K562 (cell line): ENCODE measurements at regions not wholly inside any gene's neighbourhood (a gene's known extent, or its start where the extent isn't known, plus 50 kb on each side); places are given as distances from the start of the nearest gene placed in this dataset.

Experiments used
- ATAC-seq: fragments of 200-7000 bp; cut with Tn5 transposase; 3 replicates; pipeline ENCODE4 v1.9.1; 2020; ENCODE audit warnings: moderate library complexity
- BruUV-seq: library from RNA; stranded (reverse); fragments of 400-500 nt; replicated peaks from 2 replicates; lab custom pipeline; 2021; lab: Mats Ljungman, UMichigan
- CTCF ChIA-PET: fragments of 300-600 bp; formaldehyde crosslinking; extraction: SDS; loops from one replicate; lab custom pipeline; 2021; ENCODE audit warnings: low intra/inter-chr PET ratio; lab: Yijun Ruan, JAX
- POLR2A ChIA-PET: fragments of 300-600, 350-650 bp; sonication (Branson Sonifier 250); formaldehyde crosslinking; extraction: SDS; loops from one replicate; lab custom pipeline; 2021; ENCODE audit warnings: antibody characterized with exemption, inconsistent platforms; lab: Yijun Ruan, JAX
- DNase-seq, 4 experiments: peaks; one replicate each; pipeline versions ENCODE4 v3.0.0 to v3.0.0-alpha.2; 2011 to 2018; ENCODE audit warnings: low spot score in 3 of 4, mixed read lengths in 3 of 4; ENCODE audit errors: extremely low read depth in 1 of 4
- FAIRE-seq: peaks from 2 replicates; lab custom pipeline; 2011; peaks lifted over from hg19 to GRCh38; lab: Jason Lieb, UNC
- H2AFZ ChIP-seq: 2 replicates; pipeline ENCODE4 v1.6.0; 2011; ENCODE audit warnings: low read depth, low read length, control low read depth, inconsistent platforms
- H3K27ac ChIP-seq: fragments of 200-600 bp; 3 replicates; pipeline ENCODE4 v1.8.0; 2011; ENCODE audit warnings: low read depth, mild to moderate bottlenecking, control low read depth, inconsistent platforms, low read length, moderate library complexity, mixed read lengths; ENCODE audit errors: extremely low read depth
- H3K27me3 ChIP-seq, 2 experiments: fragments of 300-600 bp in 1 of 2; 2 replicates in 1 of 2; 3 replicates in 1 of 2; pipeline versions ENCODE4 v1.6.0 to v1.8.0; 2011; ENCODE audit warnings: inconsistent platforms in 2 of 2, low read length in 2 of 2, mild to moderate bottlenecking in 1 of 2, mixed read lengths in 1 of 2, moderate library complexity in 1 of 2; ENCODE audit not compliant: control insufficient read depth in 2 of 2, insufficient read depth in 2 of 2
- H3K36me3 ChIP-seq: fragments of 300-600 bp; 3 replicates; pipeline ENCODE4 v1.8.0; 2011; ENCODE audit warnings: mild to moderate bottlenecking, low read length, inconsistent platforms; ENCODE audit not compliant: control insufficient read depth, insufficient read depth
- H3K4me1 ChIP-seq, 2 experiments: fragments of 200-600 bp in 1 of 2; replicated peaks in 1 of 2; 2 replicates in 1 of 2; 3 replicates in 1 of 2; pipeline versions ENCODE4 v1.5.1 to v1.8.0; 2011; ENCODE audit warnings: inconsistent platforms in 2 of 2, low read length in 2 of 2, mild to moderate bottlenecking in 1 of 2, mixed read lengths in 1 of 2, moderate library complexity in 1 of 2; ENCODE audit not compliant: control insufficient read depth in 2 of 2, insufficient read depth in 2 of 2
- H3K4me2 ChIP-seq: 2 replicates; pipeline ENCODE4 v1.6.1; 2011; ENCODE audit warnings: low read length, control low read depth, inconsistent platforms, mixed read lengths; ENCODE audit not compliant: insufficient read depth
- H3K4me3 ChIP-seq: fragments of 200-600 bp; sonication (generic), shearing (Covaris generic); 2 replicates; pipeline ENCODE4 v1.5.1; 2016; ENCODE audit warnings: control low read depth, inconsistent platforms
- H3K79me2 ChIP-seq: fragments of 200-600 bp; 3 replicates; pipeline ENCODE4 v1.8.0; 2011; ENCODE audit warnings: low read length, inconsistent platforms; ENCODE audit not compliant: control insufficient read depth, insufficient read depth
- H3K9ac ChIP-seq, 2 experiments: 2 replicates each; pipeline versions ENCODE4 v1.6.0 to v1.6.1; 2011; ENCODE audit warnings: low read depth in 2 of 2, low read length in 2 of 2, control low read depth in 1 of 2, inconsistent platforms in 1 of 2, mild to moderate bottlenecking in 1 of 2, mixed read lengths in 1 of 2; ENCODE audit not compliant: insufficient read depth in 1 of 2
- H3K9me1 ChIP-seq: one replicate; pipeline ENCODE4 v1.6.0; 2011; ENCODE audit warnings: inconsistent platforms, mild to moderate bottlenecking, low read length, moderate library complexity; ENCODE audit not compliant: control insufficient read depth, insufficient read depth
- H3K9me3 ChIP-seq: replicated peaks from 2 replicates; pipeline ENCODE4 v1.5.1; 2011; ENCODE audit warnings: low read depth, low read length, inconsistent platforms; ENCODE audit not compliant: control insufficient read depth, insufficient read depth
- H4K20me1 ChIP-seq: replicated peaks from 2 replicates; pipeline ENCODE4 v1.6.1; 2011; ENCODE audit warnings: low read length, inconsistent platforms, mixed read lengths; ENCODE audit not compliant: control insufficient read depth, insufficient read depth
- ATF1 ChIP-seq, 2 experiments: fragments of 450-650 bp in 1 of 2; IDR thresholded peaks; 2 replicates each; pipeline ENCODE4 v1.6.1; 2016; ENCODE audit warnings: missing compliant biosample characterization in 1 of 2, missing genetic modification characterization in 1 of 2
- ATF6 ChIP-seq: sonication (generic); formaldehyde crosslinking; IDR thresholded peaks from 2 replicates; pipeline ENCODE4 v1.4.0; 2020; ENCODE audit warnings: mild to moderate bottlenecking, missing genetic modification reagents
- MEIS2 ChIP-seq: fragments of 450-650 bp; IDR thresholded peaks from 2 replicates; pipeline ENCODE4 v1.6.1; 2014; ENCODE audit warnings: mild to moderate bottlenecking; ENCODE audit not compliant: partially characterized antibody
- MYNN ChIP-seq, 2 experiments: sonication (generic); formaldehyde crosslinking in 1 of 2; IDR thresholded peaks; 2 replicates each; pipeline versions ENCODE4 v1.5.0 to v1.6.1; 2016 to 2020; ENCODE audit warnings: antibody characterized with exemption in 1 of 2, missing genetic modification reagents in 1 of 2
- PBX2 ChIP-seq, 2 experiments: IDR thresholded peaks in 1 of 2; conservative IDR thresholded peaks in 1 of 2; 2 replicates each; pipeline ENCODE4 v1.6.1; 2016; ENCODE audit warnings: low read depth in 2 of 2, mild to moderate bottlenecking in 1 of 2, missing compliant biosample characterization in 1 of 2, missing genetic modification characterization in 1 of 2, moderate library complexity in 1 of 2
- RBM15 ChIP-seq: fragments of 200-400 bp; formaldehyde crosslinking; IDR thresholded peaks from 2 replicates; pipeline ENCODE4 v1.6.1; 2018; ENCODE audit warnings: mild to moderate bottlenecking, low read length, moderate library complexity; ENCODE audit not compliant: insufficient read depth
- REST ChIP-seq, 2 experiments: fragments of 450-650 bp; formaldehyde crosslinking in 1 of 2; IDR thresholded peaks; 2 replicates each; pipeline versions ENCODE4 v1.4.0 to v1.6.1; 2014 to 2020; ENCODE audit warnings: mild to moderate bottlenecking in 2 of 2, borderline replicate concordance in 1 of 2, low read depth in 1 of 2
- ZNF311 ChIP-seq: fragments of 250-450 bp; sonication (Bioruptor Pico); IDR thresholded peaks from 2 replicates; pipeline ENCODE4 v1.4.0; 2020; ENCODE audit warnings: mild to moderate bottlenecking, moderate library complexity
- WGBS: fragments of 100-300 bp; shearing (Covaris generic); methylation state at CpG from one replicate; pipeline ENCODE4 v1.1.6; 2016; ENCODE audit warnings: low coverage, mixed read lengths; ENCODE audit not compliant: insufficient coverage; ENCODE audit errors: missing lambda C conversion rate; 5-methylcytosine and 5-hydroxymethylcytosine counted together
- in situ Hi-C: fragments of 300-500 bp; cut with MboI; formaldehyde crosslinking; loops from 4 replicates; pipeline ENCODE4 v1.15.0; 2018; ENCODE audit warnings: inconsistent platforms, mixed read lengths
- intact Hi-C: fragments of 100-400 bp; cut with micrococcal nuclease; formaldehyde crosslinking; loops from 2 replicates; pipeline ENCODE4 v1.14.2; 2022

GRCh38 chr16:17753434-17753833 is 282.7 kb upstream of the XYLT1 start:
- BruUV-seq: no TSS peak
- CTCF ChIA-PET: no interaction called here
- Histone ChIP-seq H3K9me3 (no peaks in the 10 kb centered on the region), H2AFZ (no peak overlapping the region), H3K4me2 (no peak overlapping the region), H3K4me1 (no peaks in the 10 kb centered on the region), H3K4me3 (no peak overlapping the region)
- in situ Hi-C loops: no loop called here
- TF ChIP-seq PBX2 (CRISPR knock-in tag; IDR thresholded peaks at IDR 0.05; ENCODE audit: low read depth) (no peak), PBX2 (tag; conservative IDR thresholded peaks at IDR 0.05; ENCODE audit: low read depth) (no peak), ZNF311 (CRISPR knock-in tag) (no peak), ATF1 (CRISPR knock-in tag; IDR thresholded peaks at IDR 0.05) (no peak), ATF1 (tag; IDR thresholded peaks at IDR 0.05) (no peak), REST (IDR thresholded peaks at IDR 0.05; ENCODE audit: borderline replicate concordance) (no peak), REST (CRISPR knock-in tag; IDR thresholded peaks at IDR 0.05; ENCODE audit: low read depth) (no peak), RBM15 (no peak), ATF6 (CRISPR knock-in tag) (no peak), MYNN (IDR thresholded peaks at IDR 0.05) (no peak), MYNN (CRISPR knock-in tag; IDR thresholded peaks at IDR 0.05) (no peak), MEIS2 (no peak)
- TF ChIP-seq, all 486 proteins: peak for 0
- no peak for DNase-seq
- no peaks in the 10 kb centered on the region for H3K79me2 ChIP-seq
- H3K36me3 ChIP-seq: no peaks in the 10 kb centered on the region
- H3K9ac ChIP-seq: no peak overlapping the region
- ATAC-seq: no peak
- no peaks in the 10 kb centered on the region for H3K9me1 ChIP-seq
- intact Hi-C loops: no loop called here
- no peaks in the 10 kb centered on the region for H4K20me1 ChIP-seq
- no peak overlapping the region for H3K27ac ChIP-seq
- POLR2A ChIA-PET: no interaction called here
- 0% methylated on average over 6 of the region's 6 CpGs for WGBS
- FAIRE-seq: no peak
- H3K27me3 ChIP-seq: peaks cover 0 to 1% of the 10 kb centered on the region in 2 experiments; a peak in 1 of 5 replicates
